Keratinocyte (primary cell): ENCODE measurements at regions not wholly inside any gene's neighbourhood (a gene's known extent, or its start where the extent isn't known, plus 50 kb on each side); places are given as distances from the start of the nearest gene placed in this dataset.

Source experiments
- DNase-seq: peaks from one replicate; pipeline ENCODE4 v3.0.0-alpha.2; 2011; ENCODE audit warnings: low read depth, missing footprints, low spot score
- FAIRE-seq: peaks from 2 replicates; lab custom pipeline; 2011; peaks lifted over from hg19 to GRCh38; lab: Jason Lieb, UNC
- H2AFZ ChIP-seq: 2 replicates; pipeline ENCODE4 v1.6.0; 2012; ENCODE audit warnings: low read length, control low read depth, inconsistent platforms; ENCODE audit not compliant: control insufficient read depth
- H3K27ac ChIP-seq: 2 replicates; pipeline ENCODE4 v1.5.1; 2011; ENCODE audit warnings: low read length; ENCODE audit not compliant: control insufficient read depth, insufficient read depth
- H3K27me3 ChIP-seq: 3 replicates; pipeline ENCODE4 v1.6.0; 2011; ENCODE audit warnings: low read length; ENCODE audit not compliant: control insufficient read depth, insufficient read depth; ENCODE audit errors: extremely low read depth
- H3K36me3 ChIP-seq, 2 experiments: 2 replicates in 1 of 2; 3 replicates in 1 of 2; pipeline ENCODE4 v1.5.1; 2011; ENCODE audit warnings: low read length in 2 of 2, mild to moderate bottlenecking in 1 of 2; ENCODE audit not compliant: control insufficient read depth in 2 of 2, insufficient read depth in 2 of 2; ENCODE audit errors: extremely low read depth in 1 of 2
- H3K4me1 ChIP-seq: 3 replicates; pipeline ENCODE4 v1.5.1; 2011; ENCODE audit warnings: low read length; ENCODE audit not compliant: control insufficient read depth, insufficient read depth; ENCODE audit errors: extremely low read depth
- H3K4me2 ChIP-seq: 3 replicates; pipeline ENCODE4 v1.6.0; 2011; ENCODE audit warnings: low read depth, low read length; ENCODE audit not compliant: control insufficient read depth, insufficient read depth; ENCODE audit errors: extremely low read depth
- H3K4me3 ChIP-seq, 3 experiments: fragments of 200-600 bp in 1 of 3; sonication (generic) in 1 of 3; 2 replicates in 2 of 3; 3 replicates in 1 of 3; pipeline ENCODE4 v1.5.1; 2011 to 2016; ENCODE audit warnings: low read length in 3 of 3, mild to moderate bottlenecking in 3 of 3, control low read depth in 2 of 3, inconsistent platforms in 1 of 3, low read depth in 1 of 3, mixed read lengths in 1 of 3, mixed run types in 1 of 3, moderate library complexity in 1 of 3; ENCODE audit not compliant: control insufficient read depth in 2 of 3, insufficient read depth in 2 of 3; ENCODE audit errors: extremely low read depth in 1 of 3
- H3K79me2 ChIP-seq: 2 replicates; pipeline ENCODE4 v1.6.0; 2012; ENCODE audit warnings: low read length; ENCODE audit not compliant: control insufficient read depth, insufficient read depth
- H3K9ac ChIP-seq: 3 replicates; pipeline ENCODE4 v1.6.0; 2011; ENCODE audit warnings: low read length; ENCODE audit not compliant: control insufficient read depth, insufficient read depth; ENCODE audit errors: extremely low read depth
- H3K9me1 ChIP-seq: 3 replicates; pipeline ENCODE4 v1.6.0; 2011; ENCODE audit warnings: low read length; ENCODE audit not compliant: control insufficient read depth, insufficient read depth; ENCODE audit errors: extremely low read depth
- H3K9me3 ChIP-seq: 2 replicates; pipeline ENCODE4 v1.5.1; 2012; ENCODE audit warnings: low read depth, low read length; ENCODE audit not compliant: control insufficient read depth
- H4K20me1 ChIP-seq: 3 replicates; pipeline ENCODE4 v1.6.0; 2011; ENCODE audit warnings: low read length; ENCODE audit not compliant: control insufficient read depth, insufficient read depth; ENCODE audit errors: extremely low read depth
- EZH2 ChIP-seq: IDR thresholded peaks from one replicate; pipeline ENCODE4 v1.6.1; 2012; ENCODE audit warnings: inconsistent platforms, mild to moderate bottlenecking, low read length, moderate library complexity
- dilution Hi-C: fragments of 300-500 bp; cut with MboI; formaldehyde crosslinking; loops from one replicate; pipeline ENCODE4 v1.7.0; 2020; ENCODE audit warnings: low sequenced_read_pairs; ENCODE audit not compliant: extremely low pct_ligation_motif_present
- TF ChIP-seq, protein P1 (sequence below), 3 experiments: IDR thresholded peaks in 1 of 3; conservative IDR thresholded peaks in 1 of 3; optimal IDR thresholded peaks in 1 of 3; 2 replicates in 2 of 3; 3 replicates in 1 of 3; pipeline versions ENCODE3 to v1.5.1; 2011; ENCODE audit warnings: low read length in 3 of 3, mild to moderate bottlenecking in 3 of 3, moderate library complexity in 2 of 3, control low read depth in 1 of 3, inconsistent platforms in 1 of 3; ENCODE audit not compliant: insufficient read depth in 2 of 3; ENCODE audit errors: extremely low read depth in 1 of 3

DNA sequence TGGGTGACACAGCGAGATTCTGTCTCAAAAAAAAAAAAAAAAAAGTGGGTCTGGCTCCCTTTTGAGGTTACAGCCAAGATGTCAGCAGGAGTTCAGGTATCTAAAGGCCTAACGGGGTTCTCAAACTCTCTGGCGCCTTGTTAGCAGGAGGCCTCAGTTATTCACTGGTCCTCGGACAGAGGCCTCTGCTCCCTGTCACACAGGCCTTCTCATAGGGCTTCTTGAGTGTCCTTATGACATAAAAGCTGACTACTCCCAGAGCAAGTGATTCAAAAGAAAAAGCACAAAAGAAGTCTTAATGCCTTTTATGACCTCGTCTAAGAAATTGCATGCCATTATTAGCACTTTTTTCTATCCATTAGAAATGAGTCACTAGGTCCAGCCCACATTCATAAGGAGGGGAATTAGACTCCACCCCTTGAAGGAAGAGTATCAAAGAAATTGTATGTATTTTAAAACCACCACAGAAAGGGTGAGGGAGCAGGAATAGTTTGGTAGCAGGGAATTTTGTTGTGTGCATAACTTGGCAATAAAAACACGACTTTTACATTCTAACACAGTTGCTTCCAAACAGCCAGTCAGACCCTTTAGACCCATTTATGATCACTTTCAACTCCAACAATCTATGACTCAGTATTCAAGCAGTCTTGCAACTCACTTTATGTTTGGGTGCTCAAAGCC, 90.3 kb downstream of the MEX3B start:
- dilution Hi-C loops: no loop called here

DNA sequence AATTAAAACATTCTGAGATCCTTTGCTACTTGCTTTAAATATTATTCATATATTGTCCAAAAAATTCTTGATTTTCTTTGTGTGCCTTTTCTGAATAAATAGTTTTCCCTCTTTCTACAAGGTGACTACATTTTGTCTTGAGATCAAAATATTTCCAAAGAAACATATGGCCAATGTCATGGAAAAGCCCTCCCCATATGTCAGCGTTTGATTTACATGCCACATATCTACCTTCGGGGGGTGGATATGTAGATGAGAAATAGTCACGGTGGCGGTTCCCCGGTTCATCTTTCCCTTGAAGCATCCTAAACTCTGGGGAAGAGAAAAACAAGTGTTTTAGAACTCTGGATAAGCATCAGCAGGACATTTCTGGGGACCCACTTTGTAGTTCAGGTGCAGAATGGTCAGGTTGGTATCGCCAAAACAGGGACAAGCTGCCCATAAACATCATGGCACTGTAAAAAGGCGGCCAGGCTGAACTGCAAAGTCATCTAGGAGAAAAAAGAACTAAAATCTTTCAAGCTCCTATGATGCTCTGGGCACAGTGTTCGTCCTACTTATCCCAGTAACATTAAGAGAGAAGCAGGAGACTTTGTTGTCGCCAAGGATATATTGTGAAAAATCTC, 91.5 kb downstream of the MEX3B start:
- no peaks in the 10 kb centered on the region for H3K27me3 ChIP-seq
- H2AFZ ChIP-seq: no peak overlapping the region
- FAIRE-seq (no peak), DNase-seq (no peak)
- no peak overlapping the region for H3K4me2 ChIP-seq
- TF ChIP-seq, protein P1, sequence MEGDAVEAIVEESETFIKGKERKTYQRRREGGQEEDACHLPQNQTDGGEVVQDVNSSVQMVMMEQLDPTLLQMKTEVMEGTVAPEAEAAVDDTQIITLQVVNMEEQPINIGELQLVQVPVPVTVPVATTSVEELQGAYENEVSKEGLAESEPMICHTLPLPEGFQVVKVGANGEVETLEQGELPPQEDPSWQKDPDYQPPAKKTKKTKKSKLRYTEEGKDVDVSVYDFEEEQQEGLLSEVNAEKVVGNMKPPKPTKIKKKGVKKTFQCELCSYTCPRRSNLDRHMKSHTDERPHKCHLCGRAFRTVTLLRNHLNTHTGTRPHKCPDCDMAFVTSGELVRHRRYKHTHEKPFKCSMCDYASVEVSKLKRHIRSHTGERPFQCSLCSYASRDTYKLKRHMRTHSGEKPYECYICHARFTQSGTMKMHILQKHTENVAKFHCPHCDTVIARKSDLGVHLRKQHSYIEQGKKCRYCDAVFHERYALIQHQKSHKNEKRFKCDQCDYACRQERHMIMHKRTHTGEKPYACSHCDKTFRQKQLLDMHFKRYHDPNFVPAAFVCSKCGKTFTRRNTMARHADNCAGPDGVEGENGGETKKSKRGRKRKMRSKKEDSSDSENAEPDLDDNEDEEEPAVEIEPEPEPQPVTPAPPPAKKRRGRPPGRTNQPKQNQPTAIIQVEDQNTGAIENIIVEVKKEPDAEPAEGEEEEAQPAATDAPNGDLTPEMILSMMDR (optimal IDR thresholded peaks at IDR 0.05 in 1 of 3, IDR thresholded peaks at IDR 0.05 in 1 of 3, conservative IDR thresholded peaks at IDR 0.05 in 1 of 3; ENCODE audit: extremely low read depth in 1 of 3, insufficient read depth in 2 of 3, low read length in 3 of 3): no peak
- no peak for TF ChIP-seq EZH2
- H3K9me1 ChIP-seq: no peaks in the 10 kb centered on the region
- H3K4me1 ChIP-seq: no peaks in the 10 kb centered on the region
- no peak overlapping the region for H3K4me3 ChIP-seq
- no peaks in the 10 kb centered on the region for H4K20me1 ChIP-seq
- dilution Hi-C loops: no loop called here
- no peaks in the 10 kb centered on the region for H3K79me2 ChIP-seq
- no peaks in the 10 kb centered on the region for H3K36me3 ChIP-seq
- H3K9me3 ChIP-seq: no peaks in the 10 kb centered on the region
- no peak overlapping the region for H3K27ac ChIP-seq
- H3K9ac ChIP-seq: no peak overlapping the region

More for the DNA sequence above, 90.3 kb downstream of the MEX3B start:
- H3K4me2 ChIP-seq: no peak overlapping the region
- no peaks in the 10 kb centered on the region for H3K9me1 ChIP-seq
- H3K9me3 ChIP-seq: no peaks in the 10 kb centered on the region
- H2AFZ ChIP-seq: no peak overlapping the region
- H3K27me3 ChIP-seq: no peaks in the 10 kb centered on the region
- H3K79me2 ChIP-seq: no peaks in the 10 kb centered on the region
- H3K4me1 ChIP-seq: no peaks in the 10 kb centered on the region
- H3K27ac ChIP-seq: no peak overlapping the region
- no peaks in the 10 kb centered on the region for H3K36me3 ChIP-seq
- TF ChIP-seq, protein P1 (optimal IDR thresholded peaks at IDR 0.05 in 1 of 3, IDR thresholded peaks at IDR 0.05 in 1 of 3, conservative IDR thresholded peaks at IDR 0.05 in 1 of 3; ENCODE audit: extremely low read depth in 1 of 3, insufficient read depth in 2 of 3, low read length in 3 of 3): no peak
- no peak for TF ChIP-seq EZH2
- no peak overlapping the region for H3K4me3 ChIP-seq
- FAIRE-seq (no peak), DNase-seq (no peak)
- no peak overlapping the region for H3K9ac ChIP-seq
- no peaks in the 10 kb centered on the region for H4K20me1 ChIP-seq
